Liver (tissue), 8 donors: ENCODE measurements at regions not wholly inside any gene's neighbourhood (a gene's known extent, or its start where the extent isn't known, plus 50 kb on each side); places are given as distances from the start of the nearest gene placed in this dataset.

ENCODE experiments used
- DNase-seq: peaks from one replicate; pipeline ENCODE4 v3.0.0-alpha.2; 2017; ENCODE audit warnings: low spot score
- H3K27ac ChIP-seq, 2 donors: one replicate each; pipeline ENCODE4 v1.7.0; 2013; ENCODE audit warnings: inconsistent platforms in 2 of 2, low read length in 2 of 2, control low read depth in 1 of 2, low read depth in 1 of 2, mild to moderate bottlenecking in 1 of 2
- H3K27me3 ChIP-seq, 4 donors: one replicate each; pipeline versions ENCODE4 v1.6.1 to v1.7.0; 2013; ENCODE audit warnings: low read length in 3 of 4, inconsistent platforms in 1 of 4, mild to moderate bottlenecking in 1 of 4, moderate library complexity in 1 of 4; ENCODE audit not compliant: control insufficient read depth in 4 of 4, insufficient read depth in 4 of 4
- H3K36me3 ChIP-seq, 4 donors: one replicate each; pipeline versions ENCODE4 v1.6.1 to v1.7.0; 2013; ENCODE audit warnings: low read length in 3 of 4, mild to moderate bottlenecking in 3 of 4, low read depth in 1 of 4, moderate library complexity in 1 of 4; ENCODE audit not compliant: control insufficient read depth in 4 of 4, insufficient read depth in 3 of 4
- H3K4me1 ChIP-seq, 4 donors: one replicate each; pipeline versions ENCODE4 v1.6.1 to v1.7.0; 2013; ENCODE audit warnings: low read length in 3 of 4, mild to moderate bottlenecking in 3 of 4, moderate library complexity in 1 of 4; ENCODE audit not compliant: control insufficient read depth in 4 of 4, insufficient read depth in 4 of 4
- H3K4me3 ChIP-seq, 3 donors: one replicate each; pipeline versions ENCODE4 v1.6.1 to v1.7.0; 2013; ENCODE audit warnings: low read length in 3 of 3, control low read depth in 1 of 3, low read depth in 1 of 3, mild to moderate bottlenecking in 1 of 3
- H3K9ac ChIP-seq, 2 donors: one replicate each; pipeline ENCODE4 v1.7.0; 2013; ENCODE audit warnings: low read length in 2 of 2, mild to moderate bottlenecking in 2 of 2, moderate library complexity in 2 of 2, control low read depth in 1 of 2, low read depth in 1 of 2
- H3K9me3 ChIP-seq, 4 donors: one replicate each; pipeline versions ENCODE4 v1.6.1 to v1.7.0; 2013; ENCODE audit warnings: low read length in 3 of 4; ENCODE audit not compliant: control insufficient read depth in 4 of 4
- EGR1 ChIP-seq, 2 donors: IDR thresholded peaks; 2 replicates each; pipeline ENCODE4 v1.6.1; 2016 to 2018; ENCODE audit warnings: antibody characterized with exemption in 2 of 2, low read depth in 2 of 2
- FOXA1 ChIP-seq: IDR thresholded peaks from 2 replicates; pipeline ENCODE4 v1.6.1; 2016; ENCODE audit warnings: antibody characterized with exemption
- FOXA2 ChIP-seq: IDR thresholded peaks from 2 replicates; pipeline ENCODE4 v1.6.1; 2016; ENCODE audit warnings: antibody characterized with exemption
- HNF4G ChIP-seq: IDR thresholded peaks from 2 replicates; pipeline ENCODE4 v1.6.1; 2016; ENCODE audit warnings: antibody characterized with exemption
- JUND ChIP-seq, 2 donors: IDR thresholded peaks; 2 replicates each; pipeline ENCODE4 v1.6.1; 2016; ENCODE audit warnings: antibody characterized with exemption in 2 of 2
- NR2F2 ChIP-seq: IDR thresholded peaks from 2 replicates; pipeline ENCODE4 v1.6.1; 2016; ENCODE audit warnings: antibody characterized with exemption
- RAD21 ChIP-seq, 2 donors: IDR thresholded peaks; 2 replicates each; pipeline ENCODE4 v1.6.1; 2016; ENCODE audit warnings: antibody characterized with exemption in 2 of 2, mild to moderate bottlenecking in 2 of 2
- RXRA ChIP-seq, 2 donors: IDR thresholded peaks; 2 replicates each; pipeline ENCODE4 v1.6.1; 2017 to 2018; ENCODE audit warnings: antibody characterized with exemption in 2 of 2, mild to moderate bottlenecking in 1 of 2
- TAF1 ChIP-seq: conservative IDR thresholded peaks from 2 replicates; pipeline ENCODE4 v1.6.1; 2016; ENCODE audit warnings: antibody characterized with exemption, mild to moderate bottlenecking
- whole genome bisulfite sequencing: extraction: QIAGEN DNeasy Blood & Tissue Kit; methylation state at CpG from one replicate; pipeline ENCODE4 v1.1.7; 2013; 5-methylcytosine and 5-hydroxymethylcytosine counted together
- TF ChIP-seq, protein P1 (sequence below): IDR thresholded peaks from 2 replicates; pipeline ENCODE4 v1.6.1; 2016; ENCODE audit warnings: antibody characterized with exemption
- TF ChIP-seq, protein P2 (sequence below): IDR thresholded peaks from 2 replicates; pipeline ENCODE4 v1.6.1; 2016; ENCODE audit warnings: antibody characterized with exemption
- TF ChIP-seq, protein P3 (sequence below): IDR thresholded peaks from 2 replicates; pipeline ENCODE4 v1.6.1; 2016; ENCODE audit warnings: antibody characterized with exemption, mild to moderate bottlenecking
- TF ChIP-seq, protein P4 (sequence below): fragments of 150-350 bp; IDR thresholded peaks from 2 replicates; pipeline ENCODE4 v1.5.1; 2017; ENCODE audit warnings: improper control_type of control experiment, low read depth, low read length; ENCODE audit not compliant: missing input control
- TF ChIP-seq, protein P5 (sequence below): IDR thresholded peaks from 2 replicates; pipeline ENCODE4 v1.6.1; 2016; ENCODE audit warnings: antibody characterized with exemption
- donor health status: healthy.
- donor health status: healthy.
- donor health status: healthy.
- donor health status: healthy.
- donor health status: healthy.

DNA sequence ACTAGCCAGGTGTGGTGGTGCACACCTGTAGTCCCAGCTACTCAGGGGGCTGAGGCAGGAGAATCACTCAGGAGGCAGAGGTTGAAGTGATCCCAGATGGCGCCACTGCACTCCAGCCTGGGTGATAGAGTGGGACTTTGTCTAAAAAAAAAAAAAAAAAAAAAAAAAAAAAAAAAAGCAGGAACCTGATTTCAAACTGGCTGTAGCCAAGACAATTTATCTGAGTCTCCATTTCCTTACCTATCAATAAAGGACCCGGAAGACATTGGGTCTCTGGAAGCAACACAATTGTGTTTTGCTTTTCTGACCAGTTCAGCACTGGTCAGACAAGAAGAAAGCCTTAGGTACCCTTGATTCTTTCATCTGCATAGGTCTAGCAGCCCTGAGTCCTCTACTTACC, 491.0 kb downstream of the TBC1D4 start:
- TF ChIP-seq, protein P1, sequence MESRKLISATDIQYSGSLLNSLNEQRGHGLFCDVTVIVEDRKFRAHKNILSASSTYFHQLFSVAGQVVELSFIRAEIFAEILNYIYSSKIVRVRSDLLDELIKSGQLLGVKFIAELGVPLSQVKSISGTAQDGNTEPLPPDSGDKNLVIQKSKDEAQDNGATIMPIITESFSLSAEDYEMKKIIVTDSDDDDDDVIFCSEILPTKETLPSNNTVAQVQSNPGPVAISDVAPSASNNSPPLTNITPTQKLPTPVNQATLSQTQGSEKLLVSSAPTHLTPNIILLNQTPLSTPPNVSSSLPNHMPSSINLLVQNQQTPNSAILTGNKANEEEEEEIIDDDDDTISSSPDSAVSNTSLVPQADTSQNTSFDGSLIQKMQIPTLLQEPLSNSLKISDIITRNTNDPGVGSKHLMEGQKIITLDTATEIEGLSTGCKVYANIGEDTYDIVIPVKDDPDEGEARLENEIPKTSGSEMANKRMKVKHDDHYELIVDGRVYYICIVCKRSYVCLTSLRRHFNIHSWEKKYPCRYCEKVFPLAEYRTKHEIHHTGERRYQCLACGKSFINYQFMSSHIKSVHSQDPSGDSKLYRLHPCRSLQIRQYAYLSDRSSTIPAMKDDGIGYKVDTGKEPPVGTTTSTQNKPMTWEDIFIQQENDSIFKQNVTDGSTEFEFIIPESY: no peak
- TF ChIP-seq HNF4G (no peak), TAF1 (no peak), RAD21 (IDR thresholded peaks at IDR 0.05) (no peak)
- TF ChIP-seq, protein P2, sequence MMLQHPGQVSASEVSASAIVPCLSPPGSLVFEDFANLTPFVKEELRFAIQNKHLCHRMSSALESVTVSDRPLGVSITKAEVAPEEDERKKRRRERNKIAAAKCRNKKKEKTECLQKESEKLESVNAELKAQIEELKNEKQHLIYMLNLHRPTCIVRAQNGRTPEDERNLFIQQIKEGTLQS: no peak
- DNase-seq: no peak
- H3K4me3 ChIP-seq: no peak overlapping the region
- H3K9me3 ChIP-seq: no peaks in the 10 kb centered on the region
- H3K4me1 ChIP-seq: no peaks in the 10 kb centered on the region
- H3K36me3 ChIP-seq: no peaks in the 10 kb centered on the region
- H3K27me3 ChIP-seq: no peaks in the 10 kb centered on the region
- H3K27ac ChIP-seq: no peak overlapping the region
- 83% methylated on average over 2 of the region's 2 CpGs for WGBS
- H3K9ac ChIP-seq: no peak overlapping the region

DNA sequence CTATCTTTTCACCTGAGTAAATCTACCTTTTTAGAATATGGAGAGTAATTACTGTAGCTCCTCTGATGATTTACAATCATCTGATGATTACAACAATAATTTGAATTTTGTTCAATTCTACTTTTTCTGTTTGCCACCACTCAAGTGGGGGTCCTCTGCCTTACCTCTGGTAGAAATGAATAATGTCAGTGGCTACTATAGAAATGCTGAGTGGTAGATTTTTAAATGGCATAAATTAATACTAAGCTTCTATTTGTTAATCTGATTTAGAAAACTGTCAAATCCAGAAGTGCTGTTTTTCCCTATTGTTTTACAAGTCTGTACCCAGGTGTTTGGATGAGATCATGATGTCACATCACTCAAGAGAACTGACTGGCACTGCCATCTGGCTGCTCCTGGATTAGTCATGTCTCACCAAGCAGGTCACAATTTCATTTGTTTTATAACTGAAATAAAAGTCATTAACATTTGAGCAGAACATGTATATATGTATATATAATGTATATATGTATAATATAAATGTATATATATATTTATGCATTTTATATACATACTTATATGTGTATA, 494.8 kb downstream of the TBC1D4 start:
- TF ChIP-seq FOXA2: no peak
- TF ChIP-seq, protein P1: no peak
- no peaks in the 10 kb centered on the region for H3K27me3 ChIP-seq
- no peak overlapping the region for H3K27ac ChIP-seq
- H3K9ac ChIP-seq: no peak overlapping the region
- no peak for DNase-seq
- no peak overlapping the region for H3K4me3 ChIP-seq
- no peaks in the 10 kb centered on the region for H3K4me1 ChIP-seq
- no peaks in the 10 kb centered on the region for H3K36me3 ChIP-seq
- no peaks in the 10 kb centered on the region for H3K9me3 ChIP-seq

DNA sequence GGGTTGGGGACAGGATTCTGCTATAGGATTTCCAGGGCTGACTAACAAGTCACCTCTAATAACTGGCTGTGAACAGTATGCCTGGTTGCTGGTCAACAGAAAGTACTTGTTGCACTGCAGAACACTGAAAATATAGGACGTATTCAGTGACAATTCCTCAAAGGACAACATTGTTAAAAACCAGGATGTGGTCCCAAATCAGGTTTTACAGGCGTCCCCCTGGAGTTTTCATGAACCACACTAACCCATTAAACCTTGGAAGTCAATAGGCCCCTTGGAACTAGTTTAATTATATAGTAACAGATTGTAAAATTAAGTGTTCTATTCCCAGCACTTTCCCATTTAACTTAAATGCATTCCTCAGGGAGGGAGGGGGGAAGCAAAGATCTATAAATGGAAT, 495.4 kb downstream of the TBC1D4 start:
- Histone ChIP-seq H3K4me3 (no peak overlapping the region), H3K4me1 (no peaks in the 10 kb centered on the region), H3K9ac (no peak overlapping the region), H3K27me3 (no peaks in the 10 kb centered on the region), H3K36me3 (no peaks in the 10 kb centered on the region), H3K27ac (no peak overlapping the region), H3K9me3 (no peaks in the 10 kb centered on the region)
- 60% methylated on average over 2 of the region's 2 CpGs for WGBS
- no peak for DNase-seq
- TF ChIP-seq, protein P1: no peak
- TF ChIP-seq HNF4G (no peak), FOXA2 (no peak), RAD21 (IDR thresholded peaks at IDR 0.05) (no peak), TAF1 (no peak), FOXA1 (no peak), RXRA (IDR thresholded peaks at IDR 0.05) (no peak), NR2F2 (no peak), JUND (IDR thresholded peaks at IDR 0.05) (no peak), EGR1 (IDR thresholded peaks at IDR 0.05; ENCODE audit: low read depth in 2 of 2) (no peak)
- TF ChIP-seq, protein P3, sequence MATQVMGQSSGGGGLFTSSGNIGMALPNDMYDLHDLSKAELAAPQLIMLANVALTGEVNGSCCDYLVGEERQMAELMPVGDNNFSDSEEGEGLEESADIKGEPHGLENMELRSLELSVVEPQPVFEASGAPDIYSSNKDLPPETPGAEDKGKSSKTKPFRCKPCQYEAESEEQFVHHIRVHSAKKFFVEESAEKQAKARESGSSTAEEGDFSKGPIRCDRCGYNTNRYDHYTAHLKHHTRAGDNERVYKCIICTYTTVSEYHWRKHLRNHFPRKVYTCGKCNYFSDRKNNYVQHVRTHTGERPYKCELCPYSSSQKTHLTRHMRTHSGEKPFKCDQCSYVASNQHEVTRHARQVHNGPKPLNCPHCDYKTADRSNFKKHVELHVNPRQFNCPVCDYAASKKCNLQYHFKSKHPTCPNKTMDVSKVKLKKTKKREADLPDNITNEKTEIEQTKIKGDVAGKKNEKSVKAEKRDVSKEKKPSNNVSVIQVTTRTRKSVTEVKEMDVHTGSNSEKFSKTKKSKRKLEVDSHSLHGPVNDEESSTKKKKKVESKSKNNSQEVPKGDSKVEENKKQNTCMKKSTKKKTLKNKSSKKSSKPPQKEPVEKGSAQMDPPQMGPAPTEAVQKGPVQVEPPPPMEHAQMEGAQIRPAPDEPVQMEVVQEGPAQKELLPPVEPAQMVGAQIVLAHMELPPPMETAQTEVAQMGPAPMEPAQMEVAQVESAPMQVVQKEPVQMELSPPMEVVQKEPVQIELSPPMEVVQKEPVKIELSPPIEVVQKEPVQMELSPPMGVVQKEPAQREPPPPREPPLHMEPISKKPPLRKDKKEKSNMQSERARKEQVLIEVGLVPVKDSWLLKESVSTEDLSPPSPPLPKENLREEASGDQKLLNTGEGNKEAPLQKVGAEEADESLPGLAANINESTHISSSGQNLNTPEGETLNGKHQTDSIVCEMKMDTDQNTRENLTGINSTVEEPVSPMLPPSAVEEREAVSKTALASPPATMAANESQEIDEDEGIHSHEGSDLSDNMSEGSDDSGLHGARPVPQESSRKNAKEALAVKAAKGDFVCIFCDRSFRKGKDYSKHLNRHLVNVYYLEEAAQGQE: no peak
- TF ChIP-seq, protein P2: no peak
- TF ChIP-seq, protein P4, sequence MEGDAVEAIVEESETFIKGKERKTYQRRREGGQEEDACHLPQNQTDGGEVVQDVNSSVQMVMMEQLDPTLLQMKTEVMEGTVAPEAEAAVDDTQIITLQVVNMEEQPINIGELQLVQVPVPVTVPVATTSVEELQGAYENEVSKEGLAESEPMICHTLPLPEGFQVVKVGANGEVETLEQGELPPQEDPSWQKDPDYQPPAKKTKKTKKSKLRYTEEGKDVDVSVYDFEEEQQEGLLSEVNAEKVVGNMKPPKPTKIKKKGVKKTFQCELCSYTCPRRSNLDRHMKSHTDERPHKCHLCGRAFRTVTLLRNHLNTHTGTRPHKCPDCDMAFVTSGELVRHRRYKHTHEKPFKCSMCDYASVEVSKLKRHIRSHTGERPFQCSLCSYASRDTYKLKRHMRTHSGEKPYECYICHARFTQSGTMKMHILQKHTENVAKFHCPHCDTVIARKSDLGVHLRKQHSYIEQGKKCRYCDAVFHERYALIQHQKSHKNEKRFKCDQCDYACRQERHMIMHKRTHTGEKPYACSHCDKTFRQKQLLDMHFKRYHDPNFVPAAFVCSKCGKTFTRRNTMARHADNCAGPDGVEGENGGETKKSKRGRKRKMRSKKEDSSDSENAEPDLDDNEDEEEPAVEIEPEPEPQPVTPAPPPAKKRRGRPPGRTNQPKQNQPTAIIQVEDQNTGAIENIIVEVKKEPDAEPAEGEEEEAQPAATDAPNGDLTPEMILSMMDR: no peak
- TF ChIP-seq, protein P5, sequence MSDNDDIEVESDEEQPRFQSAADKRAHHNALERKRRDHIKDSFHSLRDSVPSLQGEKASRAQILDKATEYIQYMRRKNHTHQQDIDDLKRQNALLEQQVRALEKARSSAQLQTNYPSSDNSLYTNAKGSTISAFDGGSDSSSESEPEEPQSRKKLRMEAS: no peak
